ENCODE measurements at regions not wholly inside any gene's neighbourhood (a gene's known extent, or its start where the extent isn't known, plus 50 kb on each side); places are given as distances from the start of the nearest gene placed in this dataset.
A peak's percentile ranks its signal among the peaks of the same experiment; 100 is the strongest.
"Not testable (repeated sequence)": the region's sequence is repeated elsewhere in the genome, so short reads cannot be mapped to it uniquely, and the experiment has no call there.

- no peak for DNase-seq
These were observed 307.2 kb downstream of the TEX29 start for GRCh38 chr13:111627596-111627995.

- no peak for DNase-seq
These were observed 308.6 kb downstream of the TEX29 start for GRCh38 chr13:111629016-111629415.

GRCh38 chr13:111629457-111629856 lies 309.0 kb downstream of the TEX29 start:
- DNase-seq = no peak

GRCh38 chr13:111629926-111630325 lies 309.5 kb downstream of the TEX29 start:
- DNase-seq = peak; percentile 71

GRCh38 chr13:111630406-111630805 lies 310.0 kb downstream of the TEX29 start:
- DNase-seq = no peak

GRCh38 chr13:111631271-111631670 lies 310.8 kb downstream of the TEX29 start:
- DNase-seq = not testable (repeated sequence)

GRCh38 chr13:111632906-111633305 lies 312.5 kb downstream of the TEX29 start:
- no peak for DNase-seq

GRCh38 chr13:111633401-111633800 lies 313.0 kb downstream of the TEX29 start:
- no peak for DNase-seq

- no peak for DNase-seq
These were observed 314.0 kb downstream of the TEX29 start for GRCh38 chr13:111634410-111634809.

GRCh38 chr13:111636271-111636670 lies 315.8 kb downstream of the TEX29 start:
- no peak for DNase-seq

- no peak for DNase-seq
These were observed 316.4 kb downstream of the TEX29 start for GRCh38 chr13:111636804-111637203.

GRCh38 chr13:111637365-111637764 lies 316.9 kb downstream of the TEX29 start:
- no peak for DNase-seq

GRCh38 chr13:111638233-111638632 lies 317.8 kb downstream of the TEX29 start:
- DNase-seq = no peak

GRCh38 chr13:111639196-111639705 lies 318.8 kb downstream of the TEX29 start:
- DNase-seq = no peak

- peak; percentile 92 for DNase-seq
These were observed 319.6 kb downstream of the TEX29 start for GRCh38 chr13:111640006-111640405.

- DNase-seq = no peak
These were observed 320.0 kb downstream of the TEX29 start for GRCh38 chr13:111640476-111640875.

- no peak for DNase-seq
These were observed 321.8 kb downstream of the TEX29 start for GRCh38 chr13:111642156-111642767.

- DNase-seq = no peak
These were observed 324.3 kb downstream of the TEX29 start for GRCh38 chr13:111644750-111645149.

GRCh38 chr13:111645198-111645597 lies 324.8 kb downstream of the TEX29 start:
- DNase-seq = no peak

GRCh38 chr13:111645598-111646455 lies 325.4 kb downstream of the TEX29 start:
- DNase-seq = no peak

GRCh38 chr13:111646456-111646855 lies 326.0 kb downstream of the TEX29 start:
- no peak for DNase-seq

GRCh38 chr13:111648885-111649284 lies 328.4 kb downstream of the TEX29 start:
- no peak for DNase-seq

GRCh38 chr13:111650626-111651025 lies 330.2 kb downstream of the TEX29 start:
- DNase-seq = no peak

- no peak for DNase-seq
These were observed 332.2 kb downstream of the TEX29 start for GRCh38 chr13:111652676-111653075.

All from DMS79 (cell line).